ENCODE measurements at regions not wholly inside any gene's neighbourhood (a gene's known extent, or its start where the extent isn't known, plus 50 kb on each side); places are given as distances from the start of the nearest gene placed in this dataset.

DNA sequence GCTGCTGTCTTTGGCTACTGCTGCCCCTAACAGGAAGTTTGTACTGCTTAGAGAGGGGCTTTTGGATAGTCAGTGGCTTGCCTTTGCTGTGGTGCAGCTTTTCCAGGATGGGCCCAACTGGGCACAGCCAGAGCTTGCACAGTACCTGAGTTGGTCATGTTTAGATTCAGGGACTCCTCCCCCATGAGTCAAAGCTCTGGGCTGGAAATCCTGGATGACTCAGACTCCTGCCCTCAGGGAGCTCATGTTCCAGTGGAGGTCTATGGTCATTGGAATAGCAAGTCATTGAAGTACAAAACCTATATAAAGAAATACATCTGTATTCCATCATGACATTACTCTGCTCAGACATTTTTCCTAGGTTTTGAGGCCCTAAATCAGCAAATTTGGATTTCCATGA lies 66.7 kb upstream of the PJA1 start:
- TF ChIP-seq, protein P1, sequence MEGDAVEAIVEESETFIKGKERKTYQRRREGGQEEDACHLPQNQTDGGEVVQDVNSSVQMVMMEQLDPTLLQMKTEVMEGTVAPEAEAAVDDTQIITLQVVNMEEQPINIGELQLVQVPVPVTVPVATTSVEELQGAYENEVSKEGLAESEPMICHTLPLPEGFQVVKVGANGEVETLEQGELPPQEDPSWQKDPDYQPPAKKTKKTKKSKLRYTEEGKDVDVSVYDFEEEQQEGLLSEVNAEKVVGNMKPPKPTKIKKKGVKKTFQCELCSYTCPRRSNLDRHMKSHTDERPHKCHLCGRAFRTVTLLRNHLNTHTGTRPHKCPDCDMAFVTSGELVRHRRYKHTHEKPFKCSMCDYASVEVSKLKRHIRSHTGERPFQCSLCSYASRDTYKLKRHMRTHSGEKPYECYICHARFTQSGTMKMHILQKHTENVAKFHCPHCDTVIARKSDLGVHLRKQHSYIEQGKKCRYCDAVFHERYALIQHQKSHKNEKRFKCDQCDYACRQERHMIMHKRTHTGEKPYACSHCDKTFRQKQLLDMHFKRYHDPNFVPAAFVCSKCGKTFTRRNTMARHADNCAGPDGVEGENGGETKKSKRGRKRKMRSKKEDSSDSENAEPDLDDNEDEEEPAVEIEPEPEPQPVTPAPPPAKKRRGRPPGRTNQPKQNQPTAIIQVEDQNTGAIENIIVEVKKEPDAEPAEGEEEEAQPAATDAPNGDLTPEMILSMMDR (IDR thresholded peaks at IDR 0.05 in 8 of 11, conservative IDR thresholded peaks at IDR 0.05 in 3 of 11): no peak
- no peak for TF ChIP-seq POLR2A (IDR thresholded peaks at IDR 0.05)
- TF ChIP-seq POLR2AphosphoS5 (IDR thresholded peaks at IDR 0.05): no peak
